NB4 (cell line): ENCODE measurements at regions not wholly inside any gene's neighbourhood (a gene's known extent, or its start where the extent isn't known, plus 50 kb on each side); places are given as distances from the start of the nearest gene placed in this dataset.

Experiments used
- CTCF ChIP-seq: IDR thresholded peaks from one replicate; pipeline ENCODE4 v1.5.1; 2012; ENCODE audit warnings: low read depth, low read length
- POLR2A ChIP-seq: IDR thresholded peaks from 2 replicates; pipeline ENCODE4 v1.6.1; 2011; ENCODE audit warnings: mild to moderate bottlenecking; ENCODE audit not compliant: insufficient read length; ENCODE audit errors: extremely low read depth

GRCh38 chr12:118524446-118524845 is 148.1 kb downstream of the SUDS3 start:
- TF ChIP-seq CTCF = no peak
- TF ChIP-seq POLR2A = no peak
